SK-N-SH (cell line): ENCODE measurements at regions not wholly inside any gene's neighbourhood (a gene's known extent, or its start where the extent isn't known, plus 50 kb on each side); places are given as distances from the start of the nearest gene placed in this dataset.

ENCODE experiments used
- CTCF ChIA-PET: fragments of 300-600, 350-600 bp; formaldehyde crosslinking; extraction: SDS; loops from one replicate; lab custom pipeline; 2021; lab: Yijun Ruan, JAX
- POLR2A ChIA-PET: fragments of 350-600 bp; sonication (Branson Sonifier 250); formaldehyde crosslinking; extraction: SDS; loops from one replicate; lab custom pipeline; 2020; ENCODE audit warnings: antibody characterized with exemption, inconsistent platforms; lab: Yijun Ruan, JAX
- DNase-seq: peaks from one replicate; pipeline ENCODE4 v3.0.0; 2012
- H2AFZ ChIP-seq: fragments of 200-600 bp; sonication (generic); 2 replicates; pipeline ENCODE4 v1.8.1; 2016; ENCODE audit warnings: antibody characterized with exemption, mild to moderate bottlenecking, low read depth
- H3F3A ChIP-seq: fragments of 200-600 bp; sonication (generic); replicated peaks from 2 replicates; pipeline ENCODE3; 2016; ENCODE audit warnings: antibody characterized with exemption, mild to moderate bottlenecking; ENCODE audit not compliant: insufficient read depth
- H3K27ac ChIP-seq, 2 experiments: fragments of 200-500 bp in 1 of 2; fragments of 200-600 bp in 1 of 2; sonication (Bioruptor generic) in 1 of 2; sonication (generic), shearing (Covaris generic) in 1 of 2; 2 replicates each; pipeline versions ENCODE4 v1.5.1 to v1.6.1; 2014 to 2016; ENCODE audit warnings: low read depth in 2 of 2, inconsistent platforms in 1 of 2, low read length in 1 of 2, mild to moderate bottlenecking in 1 of 2, mixed read lengths in 1 of 2
- H3K27me3 ChIP-seq: fragments of 200-600 bp; sonication (generic), shearing (Covaris generic); 2 replicates; pipeline ENCODE4 v1.6.1; 2016; ENCODE audit warnings: mixed run types; ENCODE audit not compliant: insufficient read depth
- H3K36me3 ChIP-seq, 2 experiments: fragments of 200-500 bp in 1 of 2; fragments of 200-600 bp in 1 of 2; sonication (Bioruptor generic) in 1 of 2; sonication (generic) in 1 of 2; replicated peaks in 1 of 2; 2 replicates each; pipeline versions ENCODE3 to v1.5.1; 2014 to 2016; ENCODE audit warnings: low read length in 1 of 2, mild to moderate bottlenecking in 1 of 2; ENCODE audit not compliant: insufficient read depth in 2 of 2, control insufficient read depth in 1 of 2
- H3K4me1 ChIP-seq, 2 experiments: fragments of 200-500 bp in 1 of 2; fragments of 200-600 bp in 1 of 2; sonication (Bioruptor generic) in 1 of 2; sonication (generic), shearing (Covaris generic) in 1 of 2; 2 replicates each; pipeline versions ENCODE4 v1.5.1 to v1.6.1; 2014 to 2016; ENCODE audit warnings: low read depth in 1 of 2, low read length in 1 of 2, mixed run types in 1 of 2; ENCODE audit not compliant: insufficient read depth in 2 of 2, control insufficient read depth in 1 of 2
- H3K4me2 ChIP-seq: fragments of 200-600 bp; sonication (generic), shearing (Covaris generic); 2 replicates; pipeline ENCODE4 v1.6.1; 2017; ENCODE audit warnings: mixed run types
- H3K4me3 ChIP-seq, 2 experiments: fragments of 200-500 bp in 1 of 2; fragments of 200-600 bp in 1 of 2; sonication (Bioruptor generic) in 1 of 2; sonication (generic), shearing (Covaris generic) in 1 of 2; 2 replicates each; pipeline versions ENCODE4 v1.5.1 to v1.8.1; 2014 to 2016; ENCODE audit warnings: low read depth in 2 of 2, inconsistent platforms in 1 of 2, low read length in 1 of 2, mild to moderate bottlenecking in 1 of 2, mixed read lengths in 1 of 2, moderate library complexity in 1 of 2
- H3K79me2 ChIP-seq: fragments of 200-600 bp; sonication (generic); 2 replicates; pipeline ENCODE4 v1.8.1; 2017; ENCODE audit warnings: mild to moderate bottlenecking; ENCODE audit not compliant: insufficient read depth
- H3K9ac ChIP-seq: fragments of 200-600 bp; sonication (generic); 2 replicates; pipeline ENCODE4 v1.6.1; 2017; ENCODE audit warnings: mixed run types
- H3K9me2 ChIP-seq: fragments of 200-600 bp; sonication (generic); 2 replicates; pipeline ENCODE4 v1.6.1; 2017; ENCODE audit warnings: mixed run types
- H3K9me3 ChIP-seq: fragments of 200-600 bp; sonication (generic); 2 replicates; pipeline ENCODE4 v1.6.1; 2017; ENCODE audit warnings: mixed run types, mild to moderate bottlenecking, moderate library complexity
- H4K20me1 ChIP-seq: fragments of 200-600 bp; sonication (generic); 2 replicates; pipeline ENCODE4 v1.6.1; 2017; ENCODE audit warnings: mild to moderate bottlenecking, mixed run types; ENCODE audit not compliant: insufficient read depth
- CHD2 ChIP-seq: fragments of 150-350 bp; IDR thresholded peaks from 2 replicates; pipeline ENCODE4 v1.6.1; 2018; ENCODE audit warnings: low read length; ENCODE audit not compliant: partially characterized antibody
- CTCF ChIP-seq: fragments of 200-600 bp; sonication (generic); IDR thresholded peaks from 2 replicates; pipeline ENCODE4 v1.6.1; 2017; ENCODE audit warnings: antibody characterized with exemption, mild to moderate bottlenecking, moderate library complexity
- ELF1 ChIP-seq: IDR thresholded peaks from 2 replicates; pipeline ENCODE4 v1.4.0; 2012
- EZH2phosphoT487 ChIP-seq: fragments of 200-600 bp; sonication (generic); IDR thresholded peaks from 2 replicates; pipeline ENCODE4 v1.6.1; 2017; ENCODE audit warnings: low read depth, mixed run types, mild to moderate bottlenecking, antibody characterized with exemption, moderate library complexity, borderline replicate concordance
- FOSL2 ChIP-seq: IDR thresholded peaks from 2 replicates; pipeline ENCODE4 v1.4.0; 2012; ENCODE audit warnings: low read depth, mild to moderate bottlenecking, moderate library complexity, borderline replicate concordance
- FOXM1 ChIP-seq: IDR thresholded peaks from 2 replicates; pipeline ENCODE4 v1.4.0; 2012; ENCODE audit warnings: low read depth, mild to moderate bottlenecking
- IRF3 ChIP-seq: fragments of 150-350 bp; IDR thresholded peaks from 2 replicates; pipeline ENCODE4 v1.6.1; 2016; ENCODE audit warnings: mild to moderate bottlenecking, low read depth, low read length
- JUND ChIP-seq: IDR thresholded peaks from 2 replicates; pipeline ENCODE4 v1.4.0; 2012
- MEF2A ChIP-seq: IDR thresholded peaks from 2 replicates; pipeline ENCODE4 v1.4.0; 2012; ENCODE audit warnings: low read depth, borderline replicate concordance
- MXI1 ChIP-seq: IDR thresholded peaks from 2 replicates; pipeline ENCODE4 v1.6.1; 2012; ENCODE audit warnings: mild to moderate bottlenecking, low read depth, low read length, improper control_type of control experiment
- NFIC ChIP-seq: IDR thresholded peaks from 2 replicates; pipeline ENCODE4 v1.4.0; 2012; ENCODE audit warnings: borderline replicate concordance
- RAD21 ChIP-seq: IDR thresholded peaks from 2 replicates; pipeline ENCODE4 v1.6.1; 2012; ENCODE audit warnings: mild to moderate bottlenecking, low read length
- REST ChIP-seq: IDR thresholded peaks from 2 replicates; pipeline ENCODE4 v1.6.1; 2012; ENCODE audit warnings: mild to moderate bottlenecking, low read depth, low read length, moderate library complexity
- RFX5 ChIP-seq: IDR thresholded peaks from 2 replicates; pipeline ENCODE4 v1.6.1; 2012; ENCODE audit warnings: mild to moderate bottlenecking, improper control_type of control experiment, low read length
- RXRA ChIP-seq: IDR thresholded peaks from 2 replicates; pipeline ENCODE4 v1.4.0; 2012; ENCODE audit warnings: low read depth, mild to moderate bottlenecking, borderline replicate concordance
- SIN3A ChIP-seq: IDR thresholded peaks from 2 replicates; pipeline ENCODE4 v1.6.1; 2012; ENCODE audit warnings: low read depth, mild to moderate bottlenecking, low read length, moderate library complexity, borderline replicate concordance
- SMC3 ChIP-seq: IDR thresholded peaks from 2 replicates; pipeline ENCODE4 v1.6.1; 2012; ENCODE audit warnings: low read depth, low read length, improper control_type of control experiment
- TAF1 ChIP-seq: IDR thresholded peaks from 2 replicates; pipeline ENCODE4 v1.6.1; 2012; ENCODE audit warnings: low read depth, mild to moderate bottlenecking, low read length, moderate library complexity, borderline replicate concordance
- TCF12 ChIP-seq: IDR thresholded peaks from 2 replicates; pipeline ENCODE4 v1.4.0; 2012
- TEAD4 ChIP-seq: IDR thresholded peaks from 2 replicates; pipeline ENCODE4 v1.4.0; 2012; ENCODE audit warnings: mild to moderate bottlenecking, borderline replicate concordance; ENCODE audit not compliant: insufficient read depth
- YY1 ChIP-seq: IDR thresholded peaks from 2 replicates; pipeline ENCODE4 v1.4.0; 2012; ENCODE audit warnings: low read depth, mild to moderate bottlenecking
- ZBTB33 ChIP-seq: IDR thresholded peaks from 2 replicates; pipeline ENCODE4 v1.4.0; 2012; ENCODE audit warnings: low read depth, borderline replicate concordance
- WGBS: methylation state at CpG from one replicate; pipeline ENCODE4 v1.1.6; 2017; ENCODE audit warnings: low lambda C conversion rate; 5-methylcytosine and 5-hydroxymethylcytosine counted together
- TF ChIP-seq, protein P1 (sequence below): IDR thresholded peaks from 2 replicates; pipeline ENCODE4; 2012

- TF ChIP-seq IRF3 (no peak), RAD21 (no peak), JUND (no peak), NFIC (no peak), RXRA (no peak), ZBTB33 (no peak), MXI1 (no peak), TCF12 (no peak)
- TF ChIP-seq, protein P1, sequence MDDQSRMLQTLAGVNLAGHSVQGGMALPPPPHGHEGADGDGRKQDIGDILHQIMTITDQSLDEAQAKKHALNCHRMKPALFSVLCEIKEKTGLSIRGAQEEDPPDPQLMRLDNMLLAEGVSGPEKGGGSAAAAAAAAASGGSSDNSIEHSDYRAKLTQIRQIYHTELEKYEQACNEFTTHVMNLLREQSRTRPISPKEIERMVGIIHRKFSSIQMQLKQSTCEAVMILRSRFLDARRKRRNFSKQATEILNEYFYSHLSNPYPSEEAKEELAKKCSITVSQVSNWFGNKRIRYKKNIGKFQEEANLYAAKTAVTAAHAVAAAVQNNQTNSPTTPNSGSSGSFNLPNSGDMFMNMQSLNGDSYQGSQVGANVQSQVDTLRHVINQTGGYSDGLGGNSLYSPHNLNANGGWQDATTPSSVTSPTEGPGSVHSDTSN, result no peak
- TF ChIP-seq, all 33 proteins: peak for 0
These were observed 64.8 kb upstream of the LMCD1 start (continued) for GRCh38 chr3:8436661-8437287.

DNA sequence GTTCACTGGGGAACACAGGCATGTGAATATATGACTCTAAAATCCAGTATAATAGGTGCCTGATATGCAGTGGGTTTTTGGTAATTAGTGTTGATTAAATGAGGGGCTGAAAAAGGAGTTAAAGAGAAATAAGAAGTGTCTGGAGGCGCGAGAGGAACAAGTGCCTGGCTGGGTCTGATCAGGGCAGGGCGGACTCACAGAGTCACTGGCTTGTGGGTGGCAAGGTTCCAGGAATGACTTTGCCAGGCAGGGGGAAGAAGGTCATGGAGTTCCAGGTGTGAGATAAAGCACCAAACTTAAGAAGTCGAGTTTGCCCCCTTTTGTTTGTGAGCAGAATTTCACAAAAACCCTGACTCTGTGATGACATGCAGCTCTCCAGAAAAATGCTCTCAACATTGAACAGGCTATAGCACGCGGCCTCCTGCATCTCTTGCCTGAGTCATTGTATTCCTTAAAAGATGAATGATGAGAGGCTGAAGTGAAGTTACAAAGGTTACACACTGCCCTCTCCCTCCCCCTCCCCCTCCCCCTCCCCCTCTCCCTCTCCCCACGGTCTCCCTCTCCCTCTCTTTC is 63.0 kb upstream of the LMCD1 start:
- H3K4me3 ChIP-seq, result no peak overlapping the region
- no peak overlapping the region for H3K4me2 ChIP-seq
- H2AFZ ChIP-seq, result no peak overlapping the region
- H3K79me2 ChIP-seq, result no peaks in the 10 kb centered on the region
- no peaks in the 10 kb centered on the region for H4K20me1 ChIP-seq
- ChIA-PET POLR2A (no interaction called here), CTCF (interaction anchor here (1.0 kb wide), 1 partner anchor 20 kb away, joined by 3 read pairs; no protein-coding TSS in a partner anchor)
- whole genome bisulfite sequencing, result 71% methylated on average over 7 of the region's 7 CpGs
- no peaks in the 10 kb centered on the region for H3K27me3 ChIP-seq
- H3K4me1 ChIP-seq, result peaks cover 15 to 17% of the 10 kb centered on the region in 2 experiments
- no peak for DNase-seq
- H3K36me3 ChIP-seq, result no peaks in the 10 kb centered on the region
- no peak overlapping the region for H3K27ac ChIP-seq
- H3K9me2 ChIP-seq, result no peaks in the 10 kb centered on the region
- H3F3A ChIP-seq, result peaks cover 10% of the 10 kb centered on the region
- H3K9ac ChIP-seq, result no peak overlapping the region
- no peaks in the 10 kb centered on the region for H3K9me3 ChIP-seq
- no peak for TF ChIP-seq SMC3
- no peak for TF ChIP-seq TEAD4
- no peak for TF ChIP-seq TAF1
- no peak for TF ChIP-seq REST
- no peak for TF ChIP-seq CTCF
- TF ChIP-seq FOXM1, result no peak
- no peak for TF ChIP-seq ELF1
- no peak for TF ChIP-seq FOSL2
- no peak for TF ChIP-seq TCF12
- no peak for TF ChIP-seq EZH2phosphoT487
- TF ChIP-seq YY1, result no peak
- no peak for TF ChIP-seq RAD21
- TF ChIP-seq RFX5, result no peak
- no peak for TF ChIP-seq SIN3A
- no peak for TF ChIP-seq RXRA
- no peak for TF ChIP-seq CHD2
- no peak for TF ChIP-seq MEF2A
